GM10248 (cell line): ENCODE measurements at regions not wholly inside any gene's neighbourhood (a gene's known extent, or its start where the extent isn't known, plus 50 kb on each side); places are given as distances from the start of the nearest gene placed in this dataset.

Experiments
- CTCF ChIA-PET: fragments of 300-600 bp; sonication (Branson Sonifier 250); formaldehyde crosslinking; extraction: SDS; loops from one replicate; lab custom pipeline; 2021; ENCODE audit warnings: antibody characterized with exemption; lab: Yijun Ruan, JAX
- POLR2A ChIA-PET: fragments of 350-650 bp; sonication (Branson Sonifier 250); formaldehyde crosslinking; extraction: SDS; loops from one replicate; lab custom pipeline; 2020; ENCODE audit warnings: antibody characterized with exemption; lab: Yijun Ruan, JAX
- DNase-seq: peaks from one replicate; pipeline ENCODE4 v3.0.0; 2012; ENCODE audit errors: extremely low spot score
- CTCF ChIP-seq: IDR thresholded peaks from 2 replicates; pipeline ENCODE4 v1.5.1; 2012; ENCODE audit warnings: mild to moderate bottlenecking, low read depth; ENCODE audit errors: extremely low read depth, missing control alignments, control extremely low read depth

GRCh38 chr14:62313212-62313611, 551.0 kb downstream of the SNAPC1 start:
- CTCF ChIA-PET, result no interaction called here
- POLR2A ChIA-PET, result no interaction called here
- no peak for DNase-seq
- no peak for TF ChIP-seq CTCF

GRCh38 chr14:62314221-62314620, 552.0 kb downstream of the SNAPC1 start:
- POLR2A ChIA-PET, result no interaction called here
- CTCF ChIA-PET, result interaction anchor here (1.4 kb wide), 1 partner anchor 16 kb away, joined by 4 read pairs; no protein-coding TSS in a partner anchor

GRCh38 chr14:62314871-62315270, 552.7 kb downstream of the SNAPC1 start:
- ChIA-PET CTCF (interaction anchor here (1.4 kb wide), 1 partner anchor 15 kb away, joined by 4 read pairs; no protein-coding TSS in a partner anchor), POLR2A (no interaction called here)
- DNase-seq, result no peak
- no peak for TF ChIP-seq CTCF

More at GRCh38 chr14:62314221-62314620, 552.0 kb downstream of the SNAPC1 start:
- TF ChIP-seq CTCF, result no peak
- no peak for DNase-seq

- TF ChIP-seq CTCF, result no peak
- ChIA-PET POLR2A (no interaction called here), CTCF (no interaction called here)
- no peak for DNase-seq
Observed at GRCh38 chr14:62315631-62316030, 553.4 kb downstream of the SNAPC1 start.

- DNase-seq, result no peak
- ChIA-PET CTCF (no interaction called here), POLR2A (no interaction called here)
- no peak for TF ChIP-seq CTCF
Observed at GRCh38 chr14:62322216-62322615, 560.0 kb downstream of the SNAPC1 start.

GRCh38 chr14:62329427-62329826, 567.2 kb downstream of the SNAPC1 start:
- POLR2A ChIA-PET, result no interaction called here
- TF ChIP-seq CTCF, result no peak
- CTCF ChIA-PET, result interaction anchor here (1.8 kb wide), 1 partner anchor 15 kb away, joined by 4 read pairs; no protein-coding TSS in a partner anchor
- no peak for DNase-seq
